ENCODE measurements at regions not wholly inside any gene's neighbourhood (a gene's known extent, or its start where the extent isn't known, plus 50 kb on each side); places are given as distances from the start of the nearest gene placed in this dataset.
A peak's percentile ranks its signal among the peaks of the same experiment; 100 is the strongest.

GRCh38 chr9:71368157-71368556 lies 246.7 kb upstream of the TRPM3 start:
- Mint-ChIP-seq H3K27me3 (peaks cover under 1 to 14% (median 4%) of the 10 kb centered on the region in 3 donors), H3K9me3 (peaks cover 0 to 22% (median 1%) of the 10 kb centered on the region in 7 donors), H3K27ac (no peak overlapping the region), H3K4me1 (no peaks in the 10 kb centered on the region), H3K4me3 (no peak overlapping the region), H3K36me3 (no peaks in the 10 kb centered on the region)
- no peak for ATAC-seq (ENCODE audit: low read depth in 2 of 2)
- DNase-seq, result no peak

GRCh38 chr9:71364186-71364955 lies 242.9 kb upstream of the TRPM3 start:
- Mint-ChIP-seq H3K27ac (no peak overlapping the region), H3K4me1 (no peaks in the 10 kb centered on the region), H3K27me3 (peaks cover 0 to 8% (median 6%) of the 10 kb centered on the region in 3 donors), H3K9me3 (no peaks in the 10 kb centered on the region), H3K36me3 (no peaks in the 10 kb centered on the region), H3K4me3 (no peak overlapping the region)
- no peak for DNase-seq
- ATAC-seq (ENCODE audit: low read depth in 2 of 2), result no peak

GRCh38 chr9:71363286-71363961 lies 242.0 kb upstream of the TRPM3 start:
- Mint-ChIP-seq H3K9me3 (no peaks in the 10 kb centered on the region), H3K36me3 (no peaks in the 10 kb centered on the region)

GRCh38 chr9:71361357-71361756 lies 239.9 kb upstream of the TRPM3 start:
- ATAC-seq (ENCODE audit: low read depth in 2 of 2), result no peak

More at GRCh38 chr9:71363286-71363961, 242.0 kb upstream of the TRPM3 start:
- Mint-ChIP-seq H3K27me3 (peaks cover 0 to 8% (median 6%) of the 10 kb centered on the region in 3 donors), H3K4me3 (no peak overlapping the region), H3K27ac (no peak overlapping the region), H3K4me1 (no peaks in the 10 kb centered on the region)
- DNase-seq (no peak), ATAC-seq (ENCODE audit: low read depth in 2 of 2) (no peak)

GRCh38 chr9:71357346-71357745 lies 235.9 kb upstream of the TRPM3 start:
- Mint-ChIP-seq H3K4me1 (no peaks in the 10 kb centered on the region), H3K9me3 (no peaks in the 10 kb centered on the region)

More at GRCh38 chr9:71361357-71361756, 239.9 kb upstream of the TRPM3 start:
- Mint-ChIP-seq H3K36me3 (no peaks in the 10 kb centered on the region), H3K27ac (no peak overlapping the region), H3K4me3 (no peak overlapping the region), H3K27me3 (peaks cover 0 to 6% (median 4%) of the 10 kb centered on the region in 3 donors), H3K9me3 (no peaks in the 10 kb centered on the region), H3K4me1 (no peaks in the 10 kb centered on the region)
- DNase-seq, result no peak

GRCh38 chr9:71355884-71356283 lies 234.5 kb upstream of the TRPM3 start:
- DNase-seq (no peak), ATAC-seq (ENCODE audit: low read depth in 2 of 2) (no peak)
- H3K27ac Mint-ChIP-seq, result no peak overlapping the region
- H3K4me3 Mint-ChIP-seq, result no peak overlapping the region
- peaks cover 0 to 5% (median 0%) of the 10 kb centered on the region in 3 donors for H3K27me3 Mint-ChIP-seq
- H3K36me3 Mint-ChIP-seq, result no peaks in the 10 kb centered on the region
- no peaks in the 10 kb centered on the region for H3K4me1 Mint-ChIP-seq
- no peaks in the 10 kb centered on the region for H3K9me3 Mint-ChIP-seq

More at GRCh38 chr9:71357346-71357745, 235.9 kb upstream of the TRPM3 start:
- peaks cover 0 to 10% (median 0%) of the 10 kb centered on the region in 3 donors for H3K27me3 Mint-ChIP-seq
- no peak overlapping the region for H3K4me3 Mint-ChIP-seq
- no peaks in the 10 kb centered on the region for H3K36me3 Mint-ChIP-seq
- DNase-seq (no peak), ATAC-seq (ENCODE audit: low read depth in 2 of 2) (no peak)
- no peak overlapping the region for H3K27ac Mint-ChIP-seq

GRCh38 chr9:71353720-71354119 lies 232.3 kb upstream of the TRPM3 start:
- no peak for DNase-seq
- Mint-ChIP-seq H3K27ac (no peak overlapping the region), H3K9me3 (no peaks in the 10 kb centered on the region), H3K36me3 (no peaks in the 10 kb centered on the region), H3K27me3 (peaks cover 0 to 5% (median 0%) of the 10 kb centered on the region in 3 donors), H3K4me1 (no peaks in the 10 kb centered on the region), H3K4me3 (no peak overlapping the region)
- no peak for ATAC-seq (ENCODE audit: low read depth in 2 of 2)

- H3K9me3 Mint-ChIP-seq, result no peaks in the 10 kb centered on the region
- no peak overlapping the region for H3K27ac Mint-ChIP-seq
- no peak for DNase-seq
- H3K4me3 Mint-ChIP-seq, result no peak overlapping the region
- no peaks in the 10 kb centered on the region for H3K4me1 Mint-ChIP-seq
- H3K27me3 Mint-ChIP-seq, result peaks cover 0 to 5% (median 0%) of the 10 kb centered on the region in 3 donors
- H3K36me3 Mint-ChIP-seq, result no peaks in the 10 kb centered on the region
- ATAC-seq (ENCODE audit: low read depth in 2 of 2), result no peak
These were observed 231.4 kb upstream of the TRPM3 start for GRCh38 chr9:71352837-71353236.

- Mint-ChIP-seq H3K4me3 (no peak overlapping the region), H3K9me3 (peaks cover 0 to 8% (median 4%) of the 10 kb centered on the region in 7 donors), H3K36me3 (no peaks in the 10 kb centered on the region), H3K27me3 (no peaks in the 10 kb centered on the region), H3K4me1 (no peaks in the 10 kb centered on the region), H3K27ac (no peak overlapping the region)
- ATAC-seq (ENCODE audit: low read depth in 2 of 2) (no peak), DNase-seq (no peak)
These were observed 227.8 kb upstream of the TRPM3 start for GRCh38 chr9:71349218-71349617.

GRCh38 chr9:71333321-71333720 lies 211.9 kb upstream of the TRPM3 start:
- Mint-ChIP-seq H3K27ac (no peak overlapping the region), H3K9me3 (peaks cover 0 to 19% (median 12%) of the 10 kb centered on the region in 7 donors), H3K36me3 (no peaks in the 10 kb centered on the region), H3K27me3 (peaks cover 5 to 24% (median 21%) of the 10 kb centered on the region in 3 donors), H3K4me3 (no peak overlapping the region), H3K4me1 (no peaks in the 10 kb centered on the region)
- DNase-seq (no peak), ATAC-seq (ENCODE audit: low read depth in 2 of 2) (no peak)

GRCh38 chr9:71331603-71332002 lies 210.2 kb upstream of the TRPM3 start:
- no peak for DNase-seq
- no peak overlapping the region for H3K27ac Mint-ChIP-seq
- H3K36me3 Mint-ChIP-seq, result no peaks in the 10 kb centered on the region
- H3K4me1 Mint-ChIP-seq, result no peaks in the 10 kb centered on the region
- peaks cover 0 to 12% (median 3%) of the 10 kb centered on the region in 7 donors for H3K9me3 Mint-ChIP-seq
- H3K4me3 Mint-ChIP-seq, result no peak overlapping the region
- peaks cover 5 to 24% (median 7%) of the 10 kb centered on the region in 3 donors for H3K27me3 Mint-ChIP-seq
- no peak for ATAC-seq (ENCODE audit: low read depth in 2 of 2)

- Mint-ChIP-seq H3K4me3 (no peak overlapping the region), H3K36me3 (no peaks in the 10 kb centered on the region), H3K27me3 (peaks cover under 1 to 24% (median 5%) of the 10 kb centered on the region in 3 donors), H3K9me3 (no peaks in the 10 kb centered on the region), H3K27ac (no peak overlapping the region), H3K4me1 (no peaks in the 10 kb centered on the region)
- no peak for ATAC-seq (ENCODE audit: low read depth in 2 of 2)
- DNase-seq, result no peak
These were observed 208.5 kb upstream of the TRPM3 start for GRCh38 chr9:71329873-71330272.

- H3K36me3 Mint-ChIP-seq, result no peaks in the 10 kb centered on the region
- ATAC-seq (ENCODE audit: low read depth in 2 of 2) (no peak), DNase-seq (no peak)
- peaks cover 5 to 17% (median 9%) of the 10 kb centered on the region in 3 donors for H3K27me3 Mint-ChIP-seq
- no peak overlapping the region for H3K4me3 Mint-ChIP-seq
- H3K9me3 Mint-ChIP-seq, result peaks cover 0 to 3% (median 0%) of the 10 kb centered on the region in 7 donors
- H3K4me1 Mint-ChIP-seq, result no peaks in the 10 kb centered on the region
- no peak overlapping the region for H3K27ac Mint-ChIP-seq
These were observed 204.9 kb upstream of the TRPM3 start for GRCh38 chr9:71326360-71326759.

- no peaks in the 10 kb centered on the region for H3K36me3 Mint-ChIP-seq
- H3K27me3 Mint-ChIP-seq, result peaks cover 0 to 11% (median 9%) of the 10 kb centered on the region in 3 donors
- H3K9me3 Mint-ChIP-seq, result peaks cover 0 to 3% (median 0%) of the 10 kb centered on the region in 7 donors
- H3K4me1 Mint-ChIP-seq, result no peaks in the 10 kb centered on the region
- no peak overlapping the region for H3K4me3 Mint-ChIP-seq
- no peak for DNase-seq
- peak overlapping the region in 1 of 6 donors; percentile 21 for H3K27ac Mint-ChIP-seq
- no peak for ATAC-seq (ENCODE audit: low read depth in 2 of 2)
These were observed 201.9 kb upstream of the TRPM3 start for GRCh38 chr9:71323357-71323756.

Measured in naive B cell (primary cell).